ENCODE measurements at regions not wholly inside any gene's neighbourhood (a gene's known extent, or its start where the extent isn't known, plus 50 kb on each side); places are given as distances from the start of the nearest gene placed in this dataset.

GRCh38 chr11:128029219-128029722 lies 558.1 kb downstream of the ETS1 start:
- Histone ChIP-seq H3K4me1 (no peaks in the 10 kb centered on the region), H3K27me3 (ENCODE audit: low read depth) (no peaks in the 10 kb centered on the region), H3K27ac (no peak overlapping the region), H3K9me3 (no peaks in the 10 kb centered on the region), H3K36me3 (no peaks in the 10 kb centered on the region), H3K4me3 (no peak overlapping the region)
- DNase-seq (no peak), ATAC-seq (no peak)
- TF ChIP-seq, protein P1, sequence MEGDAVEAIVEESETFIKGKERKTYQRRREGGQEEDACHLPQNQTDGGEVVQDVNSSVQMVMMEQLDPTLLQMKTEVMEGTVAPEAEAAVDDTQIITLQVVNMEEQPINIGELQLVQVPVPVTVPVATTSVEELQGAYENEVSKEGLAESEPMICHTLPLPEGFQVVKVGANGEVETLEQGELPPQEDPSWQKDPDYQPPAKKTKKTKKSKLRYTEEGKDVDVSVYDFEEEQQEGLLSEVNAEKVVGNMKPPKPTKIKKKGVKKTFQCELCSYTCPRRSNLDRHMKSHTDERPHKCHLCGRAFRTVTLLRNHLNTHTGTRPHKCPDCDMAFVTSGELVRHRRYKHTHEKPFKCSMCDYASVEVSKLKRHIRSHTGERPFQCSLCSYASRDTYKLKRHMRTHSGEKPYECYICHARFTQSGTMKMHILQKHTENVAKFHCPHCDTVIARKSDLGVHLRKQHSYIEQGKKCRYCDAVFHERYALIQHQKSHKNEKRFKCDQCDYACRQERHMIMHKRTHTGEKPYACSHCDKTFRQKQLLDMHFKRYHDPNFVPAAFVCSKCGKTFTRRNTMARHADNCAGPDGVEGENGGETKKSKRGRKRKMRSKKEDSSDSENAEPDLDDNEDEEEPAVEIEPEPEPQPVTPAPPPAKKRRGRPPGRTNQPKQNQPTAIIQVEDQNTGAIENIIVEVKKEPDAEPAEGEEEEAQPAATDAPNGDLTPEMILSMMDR (IDR thresholded peaks at IDR 0.05): no peak
- intact Hi-C loops (cut with DNase I): no loop called here

DNA sequence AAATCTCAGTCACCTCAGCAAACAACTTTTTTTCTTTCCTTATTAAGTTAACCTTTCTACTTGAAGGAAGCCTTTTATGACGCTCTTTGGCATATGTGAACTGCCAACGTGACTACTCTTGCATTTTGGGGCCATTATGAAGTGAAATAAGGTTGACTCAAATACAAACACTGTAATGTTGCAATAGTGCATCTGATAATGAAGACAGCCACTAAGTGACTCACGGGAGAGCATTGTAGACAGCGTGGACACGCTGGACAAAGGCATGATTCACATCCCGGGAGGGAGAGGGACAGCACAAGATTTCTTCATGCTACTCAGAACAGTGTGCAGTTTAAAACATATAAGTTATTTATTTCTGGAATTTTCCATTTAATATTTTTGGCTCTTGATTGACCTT lies 560.8 kb downstream of the ETS1 start:
- DNase-seq (no peak), ATAC-seq (peak in 1 of 2 donors; percentile 31)
- H3K27ac ChIP-seq: no peak overlapping the region
- no peaks in the 10 kb centered on the region for H3K27me3 ChIP-seq (ENCODE audit: low read depth)
- H3K9me3 ChIP-seq: no peaks in the 10 kb centered on the region
- TF ChIP-seq, protein P1 (IDR thresholded peaks at IDR 0.05): no peak
- H3K36me3 ChIP-seq: no peaks in the 10 kb centered on the region
- H3K4me1 ChIP-seq: no peaks in the 10 kb centered on the region
- intact Hi-C loops (cut with DNase I): no loop called here
- H3K4me3 ChIP-seq: no peak overlapping the region

DNA sequence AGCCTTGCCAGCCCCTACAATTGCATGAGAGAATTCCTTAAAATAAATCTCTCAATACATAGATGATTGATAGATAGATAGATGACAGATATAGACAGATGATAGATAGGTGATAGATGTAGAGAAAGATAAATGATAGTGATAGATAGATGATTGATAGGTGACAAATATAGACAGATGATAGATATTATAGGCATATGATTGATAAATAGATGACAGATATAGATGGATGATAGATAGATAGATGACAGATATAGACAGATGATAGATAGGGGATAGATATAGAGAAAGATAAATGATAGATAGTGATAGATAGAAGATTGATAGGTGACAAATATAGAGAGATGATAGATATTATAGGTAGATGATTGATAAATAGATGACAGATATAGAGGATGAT lies 564.6 kb downstream of the ETS1 start:
- ATAC-seq (no peak), DNase-seq (no peak)
- Histone ChIP-seq H3K27ac (no peak overlapping the region), H3K27me3 (ENCODE audit: low read depth) (no peaks in the 10 kb centered on the region), H3K4me1 (no peaks in the 10 kb centered on the region), H3K9me3 (no peaks in the 10 kb centered on the region), H3K36me3 (no peaks in the 10 kb centered on the region), H3K4me3 (no peak overlapping the region)
- TF ChIP-seq, protein P1 (IDR thresholded peaks at IDR 0.05): no peak
- intact Hi-C loops (cut with DNase I): no loop called here

DNA sequence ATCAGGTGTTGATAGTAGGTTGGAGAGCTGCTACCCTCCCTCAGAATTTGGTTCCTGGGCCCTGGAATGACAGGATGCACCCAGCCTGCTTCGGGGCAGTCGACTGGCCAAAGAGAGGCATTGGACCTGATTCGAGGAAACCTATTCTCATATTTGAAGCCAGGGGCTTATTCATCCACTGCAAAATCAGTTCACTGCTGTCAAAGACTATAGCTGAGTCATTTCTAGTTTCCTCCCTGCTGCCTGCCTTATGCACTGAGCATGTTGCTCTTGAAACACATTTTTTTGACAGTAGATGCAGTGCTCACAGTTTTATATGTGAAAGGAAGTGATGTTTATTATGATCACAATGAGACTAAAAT lies 565.4 kb downstream of the ETS1 start:
- TF ChIP-seq, protein P1 (IDR thresholded peaks at IDR 0.05): no peak
- DNase-seq (no peak), ATAC-seq (no peak)
- H3K36me3 ChIP-seq: no peaks in the 10 kb centered on the region
- H3K9me3 ChIP-seq: no peaks in the 10 kb centered on the region
- H3K27ac ChIP-seq: no peak overlapping the region
- intact Hi-C loops (cut with DNase I): no loop called here
- H3K4me3 ChIP-seq: no peak overlapping the region
- no peaks in the 10 kb centered on the region for H3K4me1 ChIP-seq
- H3K27me3 ChIP-seq (ENCODE audit: low read depth): no peaks in the 10 kb centered on the region

DNA sequence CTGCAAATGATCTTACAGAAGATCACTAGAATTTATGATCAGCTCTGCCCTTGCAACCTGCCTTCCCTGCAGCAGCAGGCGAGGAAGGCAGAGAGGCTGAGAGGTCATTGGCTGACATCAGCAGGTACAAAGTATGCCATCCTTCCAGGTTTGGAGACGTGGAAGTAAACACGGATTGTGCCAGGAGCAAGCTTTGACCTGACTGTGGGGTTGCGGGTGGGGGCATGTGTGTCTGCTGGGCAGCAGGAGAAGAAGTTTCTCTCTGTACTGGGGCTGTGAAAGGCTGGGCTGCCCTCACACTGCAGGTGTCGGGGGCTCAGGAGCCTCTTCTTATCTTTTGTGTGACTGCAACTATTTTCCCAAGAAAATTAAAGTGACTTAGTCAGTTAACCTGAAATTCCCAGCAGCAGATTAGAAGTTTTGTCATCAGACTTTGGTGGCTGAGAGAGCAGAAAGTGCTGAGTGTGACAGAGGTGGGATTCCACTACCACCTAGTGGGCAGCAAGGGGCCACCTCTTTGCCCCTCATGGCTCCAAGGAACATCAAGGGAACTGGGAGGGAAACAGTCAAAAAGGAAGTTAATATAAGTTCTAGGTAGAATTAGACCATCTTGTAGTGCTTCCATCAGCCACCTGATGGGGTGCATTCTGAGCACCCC lies 565.9 kb downstream of the ETS1 start:
- intact Hi-C loops (cut with DNase I): no loop called here
- H3K36me3 ChIP-seq: no peaks in the 10 kb centered on the region
- DNase-seq: no peak

More for the DNA sequence above, 565.9 kb downstream of the ETS1 start:
- no peaks in the 10 kb centered on the region for H3K4me1 ChIP-seq
- no peaks in the 10 kb centered on the region for H3K27me3 ChIP-seq (ENCODE audit: low read depth)
- no peak overlapping the region for H3K27ac ChIP-seq
- TF ChIP-seq, protein P1 (IDR thresholded peaks at IDR 0.05): peak; percentile 19
- no peaks in the 10 kb centered on the region for H3K9me3 ChIP-seq
- no peak overlapping the region for H3K4me3 ChIP-seq
- no peak for ATAC-seq

Measured in lower lobe of right lung (tissue), 2 donors.